HT-29 (cell line): ENCODE measurements at regions not wholly inside any gene's neighbourhood (a gene's known extent, or its start where the extent isn't known, plus 50 kb on each side); places are given as distances from the start of the nearest gene placed in this dataset.
A peak's percentile ranks its signal among the peaks of the same experiment; 100 is the strongest.
"Not testable (repeated sequence)": the region's sequence is repeated elsewhere in the genome, so short reads cannot be mapped to it uniquely, and the experiment has no call there.

Source experiments
- DNase-seq: peaks from one replicate; pipeline ENCODE4 v3.0.0-alpha.2; 2015; ENCODE audit warnings: low spot score

GRCh38 chr5:88615767-88616166, 267.2 kb downstream of the MEF2C start:
- not testable (repeated sequence) for DNase-seq

- DNase-seq = no peak
Measured at GRCh38 chr5:88613051-88613450, 269.9 kb downstream of the MEF2C start.

- DNase-seq = no peak
Measured at GRCh38 chr5:88610586-88610985, 272.4 kb downstream of the MEF2C start.

GRCh38 chr5:88607492-88607891, 275.5 kb downstream of the MEF2C start:
- DNase-seq = no peak

GRCh38 chr5:88606626-88607025, 276.4 kb downstream of the MEF2C start:
- no peak for DNase-seq

- DNase-seq = no peak
Measured at GRCh38 chr5:88606173-88606572, 276.8 kb downstream of the MEF2C start.

GRCh38 chr5:88602584-88602983, 280.4 kb downstream of the MEF2C start:
- peak; percentile 28 for DNase-seq

- no peak for DNase-seq
Measured at GRCh38 chr5:88594441-88594840, 288.5 kb downstream of the MEF2C start.

- DNase-seq = no peak
Measured at GRCh38 chr5:88588609-88589008, 294.4 kb downstream of the MEF2C start.

- no peak for DNase-seq
Measured at GRCh38 chr5:88583471-88583870, 299.5 kb downstream of the MEF2C start.

GRCh38 chr5:88558366-88558765, 289.7 kb upstream of the TMEM161B start:
- no peak for DNase-seq

- no peak for DNase-seq
Measured at GRCh38 chr5:88557881-88558280, 289.2 kb upstream of the TMEM161B start.

GRCh38 chr5:88557131-88557530, 288.5 kb upstream of the TMEM161B start:
- DNase-seq = no peak

- DNase-seq = no peak
Measured at GRCh38 chr5:88556406-88556805, 287.8 kb upstream of the TMEM161B start.

- no peak for DNase-seq
Measured at GRCh38 chr5:88555674-88556073, 287.0 kb upstream of the TMEM161B start.

GRCh38 chr5:88553986-88554385, 285.3 kb upstream of the TMEM161B start:
- no peak for DNase-seq

- no peak for DNase-seq
Measured at GRCh38 chr5:88553136-88553875, 284.7 kb upstream of the TMEM161B start.

GRCh38 chr5:88552426-88552825, 283.8 kb upstream of the TMEM161B start:
- DNase-seq = no peak

GRCh38 chr5:88551724-88552345, 283.2 kb upstream of the TMEM161B start:
- DNase-seq = no peak

- DNase-seq = no peak
Measured at GRCh38 chr5:88550736-88551135, 282.1 kb upstream of the TMEM161B start.

- DNase-seq = no peak
Measured at GRCh38 chr5:88548136-88548805, 279.6 kb upstream of the TMEM161B start.

GRCh38 chr5:88545338-88545737, 276.7 kb upstream of the TMEM161B start:
- no peak for DNase-seq

- no peak for DNase-seq
Measured at GRCh38 chr5:88544671-88545070, 276.0 kb upstream of the TMEM161B start.
